Heart left ventricle (tissue), 13 donors: ENCODE measurements at regions not wholly inside any gene's neighbourhood (a gene's known extent, or its start where the extent isn't known, plus 50 kb on each side); places are given as distances from the start of the nearest gene placed in this dataset.

ENCODE experiments used
- POLR2A ChIP-seq, 2 donors: fragments of 450-650 bp; IDR thresholded peaks; one replicate each; pipeline ENCODE4 v1.6.1; 2017; ENCODE audit warnings: antibody characterized with exemption in 2 of 2, mild to moderate bottlenecking in 2 of 2, moderate library complexity in 2 of 2
- TF ChIP-seq, protein P1 (sequence below), 12 donors: fragments of 200-600 bp; sonication (generic) in 4 of 12; IDR thresholded peaks; one replicate each; pipeline versions ENCODE4 v1.5.0 to v1.8.0; 2018 to 2022; ENCODE audit warnings: antibody characterized with exemption in 12 of 12, mild to moderate bottlenecking in 5 of 12
- donor health status: ischemic (EF 13 %, LVEDD 7.1; RV severe dilation, severe dysfunction).
- donor health status: DM: no; HTN: yes; CAD: no.
- donor health status: DM: no; HTN: no; CAD: no.
- donor health status: ischemic (EF 25% LVEDD 6.9; RV normal size, moderate dysfunction).
- donor health status: ischemic (EF 25% LVEDD 5.7; RV mildly dilated, moderate dysfunction).
- donor health status: ischemic (EF 35%, LVEDD 5.7; RV mildly dilated, moderate dysfunction).
- donor health status: nonischemic (EF 11% LVEDD 7.7; RV severe dilation, severe dysfunction).
- donor health status: DM: yes; HTN: yes; CAD: no.
- donor health status: PGD.
- donor health status: ischemic (EF 29% LVEDD 5.4; RV normal size, mild dysfunction).
- donor health status: nonischemic (EF 23%, LVEDD 6.1; RV moderate dilation, normal function).

DNA sequence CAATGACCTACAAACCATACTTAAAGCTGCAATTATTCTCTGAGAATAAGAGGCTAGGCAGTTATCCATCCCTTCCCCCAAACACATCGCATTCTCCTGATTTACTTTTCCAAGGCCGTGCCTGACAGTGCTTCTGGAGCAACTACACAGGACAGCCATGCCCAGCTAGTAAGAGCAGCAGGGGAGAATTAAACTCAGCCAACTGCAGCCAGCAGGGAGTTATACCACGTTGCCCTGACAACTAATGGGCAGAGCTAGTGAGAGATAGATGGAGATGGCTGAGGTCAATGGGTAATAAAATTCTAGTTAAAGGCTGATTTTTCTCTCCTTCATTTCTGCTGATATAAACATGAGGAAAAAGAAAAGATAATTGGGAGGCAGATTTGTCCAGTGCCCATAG, 193.8 kb upstream of the PPP2R3A start:
- TF ChIP-seq, protein P1, sequence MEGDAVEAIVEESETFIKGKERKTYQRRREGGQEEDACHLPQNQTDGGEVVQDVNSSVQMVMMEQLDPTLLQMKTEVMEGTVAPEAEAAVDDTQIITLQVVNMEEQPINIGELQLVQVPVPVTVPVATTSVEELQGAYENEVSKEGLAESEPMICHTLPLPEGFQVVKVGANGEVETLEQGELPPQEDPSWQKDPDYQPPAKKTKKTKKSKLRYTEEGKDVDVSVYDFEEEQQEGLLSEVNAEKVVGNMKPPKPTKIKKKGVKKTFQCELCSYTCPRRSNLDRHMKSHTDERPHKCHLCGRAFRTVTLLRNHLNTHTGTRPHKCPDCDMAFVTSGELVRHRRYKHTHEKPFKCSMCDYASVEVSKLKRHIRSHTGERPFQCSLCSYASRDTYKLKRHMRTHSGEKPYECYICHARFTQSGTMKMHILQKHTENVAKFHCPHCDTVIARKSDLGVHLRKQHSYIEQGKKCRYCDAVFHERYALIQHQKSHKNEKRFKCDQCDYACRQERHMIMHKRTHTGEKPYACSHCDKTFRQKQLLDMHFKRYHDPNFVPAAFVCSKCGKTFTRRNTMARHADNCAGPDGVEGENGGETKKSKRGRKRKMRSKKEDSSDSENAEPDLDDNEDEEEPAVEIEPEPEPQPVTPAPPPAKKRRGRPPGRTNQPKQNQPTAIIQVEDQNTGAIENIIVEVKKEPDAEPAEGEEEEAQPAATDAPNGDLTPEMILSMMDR (IDR thresholded peaks at IDR 0.05): no peak
- TF ChIP-seq POLR2A (IDR thresholded peaks at IDR 0.05): no peak
